ENCODE measurements at regions not wholly inside any gene's neighbourhood (a gene's known extent, or its start where the extent isn't known, plus 50 kb on each side); places are given as distances from the start of the nearest gene placed in this dataset.

DNA sequence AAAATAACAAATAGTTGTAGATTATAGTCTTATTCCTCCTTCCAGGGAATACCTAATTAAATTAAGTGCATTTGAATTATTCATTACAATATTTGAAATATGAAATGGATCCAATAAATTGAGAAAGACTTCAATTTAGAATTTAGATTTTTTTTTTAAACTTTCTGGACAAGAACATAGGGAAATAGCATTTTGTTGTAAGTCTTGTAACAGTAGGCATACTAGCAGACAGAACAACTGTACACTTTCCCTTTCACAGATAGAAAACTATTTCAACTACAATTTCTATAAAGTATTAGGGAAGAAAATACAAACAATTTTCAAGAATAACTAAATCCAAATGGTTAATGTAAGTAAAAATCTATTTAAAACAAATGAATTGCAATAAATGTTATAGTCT lies 577.5 kb downstream of the USP25 start:
- DNase-seq (ENCODE audit: low spot score) = no peak

DNA sequence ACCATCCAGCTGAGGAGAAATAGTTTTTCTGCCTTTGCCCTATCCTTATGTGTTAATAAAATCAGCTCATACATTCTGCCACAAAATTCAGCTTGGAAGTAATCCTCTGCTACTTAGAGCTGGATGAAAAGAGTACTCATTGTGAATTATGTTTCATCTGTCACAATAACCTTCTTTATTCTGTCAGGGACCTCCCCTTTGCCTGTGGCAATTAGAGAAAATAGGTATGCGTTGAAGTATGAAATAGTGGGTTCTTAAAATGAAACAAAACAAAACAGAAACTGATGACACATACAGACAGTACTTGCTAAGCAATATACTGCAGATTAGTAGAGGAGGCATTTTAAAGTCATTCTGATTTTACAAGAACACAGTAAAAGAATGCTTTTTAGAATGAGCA lies 578.5 kb downstream of the USP25 start:
- no peak for DNase-seq (ENCODE audit: low spot score)

DNA sequence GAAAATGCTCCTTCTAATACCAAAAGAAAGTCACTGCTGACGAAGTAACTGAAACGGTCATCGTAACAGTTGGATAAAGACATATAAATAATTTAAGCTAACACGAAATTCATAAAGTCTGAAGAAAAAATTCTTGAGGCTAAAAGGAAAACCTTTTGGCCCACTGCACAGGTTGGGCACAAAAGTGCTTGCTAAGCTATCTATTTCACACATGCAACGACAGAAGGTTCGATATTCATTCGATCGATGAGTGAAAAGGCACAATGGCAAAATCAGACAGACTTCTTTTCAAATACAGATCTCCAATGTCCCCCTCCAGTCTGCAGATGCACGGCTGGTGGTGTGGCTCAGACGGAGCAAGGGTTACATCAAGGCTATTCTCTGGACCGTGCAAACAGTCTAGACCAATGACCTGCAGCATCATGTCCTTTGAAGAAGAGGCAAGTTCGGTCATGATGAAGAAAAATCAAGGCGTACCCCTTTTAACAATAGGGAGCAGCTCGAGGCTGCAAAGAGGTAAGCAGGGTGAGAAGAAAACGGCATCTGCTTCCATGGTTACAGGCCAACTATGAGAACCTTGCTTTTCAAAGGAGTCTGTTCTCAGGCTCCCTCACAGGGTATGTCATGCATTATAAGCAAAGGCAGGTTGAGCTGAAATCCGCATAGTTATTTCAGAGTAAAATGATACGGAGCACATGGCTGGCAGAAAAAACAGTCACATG lies 579.6 kb downstream of the USP25 start:
- DNase-seq (ENCODE audit: low spot score) = no peak

DNA sequence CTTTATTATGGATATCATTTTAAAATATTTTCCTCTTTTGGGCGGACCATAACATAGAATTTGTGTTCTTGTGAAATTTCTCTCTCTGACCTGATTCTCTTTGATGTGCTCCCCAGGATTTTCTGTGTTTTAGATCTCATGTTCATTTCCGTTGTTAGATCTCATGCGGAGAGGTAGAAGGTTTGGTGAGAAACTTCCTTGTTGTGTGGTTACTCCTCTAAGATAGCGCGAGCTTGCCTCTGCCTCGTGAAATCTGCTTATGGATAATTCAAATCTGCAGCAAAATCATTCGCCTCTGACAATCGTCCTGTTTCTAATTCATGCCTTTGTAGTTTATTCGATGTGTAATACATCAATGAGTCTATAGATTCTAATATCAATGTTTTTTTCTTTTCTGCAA lies 580.4 kb downstream of the USP25 start:
- no peak for DNase-seq (ENCODE audit: low spot score)

DNA sequence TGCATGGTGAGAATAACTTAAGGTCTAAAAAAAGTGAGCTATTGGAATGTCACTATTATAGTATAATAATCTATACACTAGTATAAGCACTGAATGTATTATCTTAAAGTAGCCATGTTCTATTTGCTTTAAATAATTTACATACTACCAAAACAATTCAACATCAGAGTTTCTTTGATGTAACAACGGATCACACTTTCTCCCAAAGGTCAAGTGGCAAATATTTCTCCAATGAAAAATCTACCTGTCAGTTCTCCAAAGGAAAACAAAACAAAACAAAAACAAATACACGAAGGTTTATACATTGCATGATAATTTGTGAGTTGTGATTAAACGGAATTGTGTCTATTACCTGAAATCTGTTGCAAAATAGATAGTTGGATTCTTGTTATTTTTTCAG lies 581.4 kb downstream of the USP25 start:
- no peak for DNase-seq (ENCODE audit: low spot score)

DNA sequence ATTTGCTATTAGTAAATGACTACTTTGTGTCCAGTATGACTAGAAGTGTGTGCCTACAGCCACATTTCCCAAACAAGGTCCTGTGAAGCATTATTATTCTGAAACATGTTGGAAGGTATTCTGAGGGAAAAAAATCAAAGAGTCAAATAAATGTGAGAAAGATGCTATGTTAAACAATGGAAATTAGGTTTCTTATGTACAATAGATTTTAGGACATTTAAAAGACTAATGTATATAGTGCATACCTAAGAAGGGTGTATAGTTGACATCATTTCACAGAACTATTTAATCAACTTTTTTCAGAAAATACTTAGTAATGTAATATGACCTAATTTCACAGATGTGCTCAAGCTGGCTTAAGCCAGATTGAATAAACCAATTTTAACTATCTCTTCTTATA lies 582.5 kb downstream of the USP25 start:
- DNase-seq (ENCODE audit: low spot score) = no peak

DNA sequence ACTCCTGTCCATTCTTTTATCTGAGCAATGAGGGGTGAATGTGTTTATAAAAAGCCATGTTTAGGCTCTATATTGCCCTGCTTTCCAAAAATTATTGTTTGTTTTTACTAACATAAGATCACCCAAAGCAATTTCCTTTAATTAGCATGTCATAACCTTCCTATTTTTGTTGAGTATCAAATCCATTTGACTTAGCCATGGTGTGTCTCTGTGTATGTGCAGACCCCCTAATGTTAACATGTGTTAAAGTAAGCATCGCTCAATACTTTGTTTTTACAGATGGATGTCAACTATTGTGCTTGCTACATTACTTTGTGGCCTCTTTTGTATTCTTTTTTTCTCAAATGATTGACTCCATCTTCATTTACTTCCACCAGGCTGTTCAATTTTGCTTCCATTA lies 585.4 kb downstream of the USP25 start:
- no peak for DNase-seq (ENCODE audit: low spot score)

DNA sequence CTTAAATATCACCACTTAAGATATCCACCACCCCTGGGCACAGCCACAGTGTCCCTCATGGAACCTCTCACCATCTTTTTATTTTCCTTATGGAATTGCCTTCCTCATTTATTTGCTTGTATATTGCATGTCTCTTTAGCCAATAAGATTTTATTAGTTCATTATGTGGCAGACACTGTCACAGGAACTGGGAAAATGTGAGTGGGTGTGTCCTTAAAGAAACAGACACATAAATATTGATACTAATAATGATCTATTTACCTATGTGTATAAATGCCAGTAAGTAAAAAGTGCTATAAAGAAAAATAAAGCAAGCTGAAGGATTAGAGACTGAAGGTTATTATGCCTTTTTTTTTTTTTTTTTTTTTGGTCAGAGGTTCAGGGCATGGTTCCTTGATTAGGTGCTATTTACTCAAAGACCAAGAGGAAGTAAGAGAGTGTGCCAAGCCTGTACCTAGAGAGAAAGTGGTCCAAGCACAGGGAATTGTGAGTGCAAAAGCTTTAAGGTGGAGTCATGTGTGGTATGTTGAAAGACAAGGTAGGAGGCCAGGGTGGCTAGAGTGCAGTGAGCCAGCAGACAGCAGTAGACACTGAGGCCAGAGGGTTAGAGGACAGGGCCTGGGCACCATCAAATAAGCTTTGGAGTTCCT lies 589.0 kb downstream of the USP25 start:
- DNase-seq (ENCODE audit: low spot score) = no peak

DNA sequence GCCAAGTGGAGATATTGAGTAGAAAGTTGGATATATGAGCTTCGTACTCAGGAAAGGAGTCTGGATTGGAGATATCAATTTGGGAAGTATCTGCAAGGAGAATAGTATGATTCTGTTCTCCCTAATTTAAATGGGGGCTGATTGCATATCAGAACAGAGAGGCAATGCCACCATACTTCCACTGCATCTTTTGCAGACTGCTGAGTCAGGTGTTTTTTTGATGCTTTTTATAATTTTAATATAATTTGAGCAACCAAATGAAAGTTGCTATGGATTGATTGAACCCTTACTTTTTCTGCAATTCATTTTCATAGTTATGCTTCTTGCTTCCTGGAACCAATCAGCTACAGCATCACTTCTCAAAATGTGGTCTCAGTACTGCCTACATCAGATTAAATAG lies 590.3 kb downstream of the USP25 start:
- no peak for DNase-seq (ENCODE audit: low spot score)

DNA sequence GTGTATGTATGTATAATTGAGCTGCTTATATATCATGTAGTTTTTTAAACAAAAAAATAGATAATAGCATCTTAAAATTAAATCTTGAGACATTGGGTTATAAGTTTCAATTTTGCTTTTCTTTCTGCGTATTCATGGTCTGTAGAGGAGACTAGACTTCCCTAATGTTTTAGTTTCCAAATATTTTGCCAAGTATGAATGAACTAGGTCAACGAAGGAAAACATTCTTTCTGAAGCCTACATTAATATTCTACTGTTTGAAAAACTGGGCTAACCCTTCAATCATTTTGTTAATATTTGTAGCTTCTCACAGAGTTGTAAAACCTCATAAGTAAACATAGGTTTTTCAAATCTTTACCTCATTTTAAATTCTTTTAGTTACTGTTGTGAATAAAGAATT lies 592.7 kb downstream of the USP25 start:
- DNase-seq (ENCODE audit: low spot score) = no peak

DNA sequence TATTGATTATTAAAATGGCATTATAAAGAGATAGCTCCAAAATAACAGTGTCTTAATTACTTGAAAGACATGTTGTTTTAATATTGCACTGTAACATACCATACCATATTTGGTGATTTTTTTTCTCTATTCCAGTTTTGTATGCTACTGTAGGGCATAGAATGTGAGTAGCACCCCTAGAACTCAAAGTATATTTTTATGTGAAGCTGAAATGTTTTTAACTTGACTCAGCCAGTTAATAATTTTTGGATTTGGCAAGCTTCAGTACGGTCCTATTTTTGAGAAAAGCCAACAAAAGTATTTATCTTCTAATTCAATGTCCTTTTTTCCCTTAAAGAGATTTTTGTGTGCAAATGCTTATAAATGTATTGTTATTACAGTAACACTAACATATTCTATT lies 593.8 kb downstream of the USP25 start:
- no peak for DNase-seq (ENCODE audit: low spot score)

DNA sequence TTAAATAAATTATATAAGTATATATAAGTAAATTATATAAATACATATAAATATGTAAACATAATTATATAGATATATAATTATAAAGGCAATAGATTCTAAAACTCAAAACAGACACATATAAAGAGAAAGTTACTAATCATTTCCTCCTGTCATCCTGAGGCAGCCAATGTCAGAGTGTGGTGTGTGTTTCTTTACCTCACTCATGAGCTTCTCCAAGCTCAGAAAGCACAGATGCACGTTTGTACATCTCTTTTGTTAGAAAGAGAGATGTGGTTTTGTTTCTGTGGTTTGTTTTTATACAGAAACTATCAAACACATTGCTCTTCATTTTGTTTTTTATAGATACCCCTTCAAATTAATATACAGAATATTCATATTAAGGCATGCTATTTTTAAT lies 594.8 kb downstream of the USP25 start:
- no peak for DNase-seq (ENCODE audit: low spot score)

DNA sequence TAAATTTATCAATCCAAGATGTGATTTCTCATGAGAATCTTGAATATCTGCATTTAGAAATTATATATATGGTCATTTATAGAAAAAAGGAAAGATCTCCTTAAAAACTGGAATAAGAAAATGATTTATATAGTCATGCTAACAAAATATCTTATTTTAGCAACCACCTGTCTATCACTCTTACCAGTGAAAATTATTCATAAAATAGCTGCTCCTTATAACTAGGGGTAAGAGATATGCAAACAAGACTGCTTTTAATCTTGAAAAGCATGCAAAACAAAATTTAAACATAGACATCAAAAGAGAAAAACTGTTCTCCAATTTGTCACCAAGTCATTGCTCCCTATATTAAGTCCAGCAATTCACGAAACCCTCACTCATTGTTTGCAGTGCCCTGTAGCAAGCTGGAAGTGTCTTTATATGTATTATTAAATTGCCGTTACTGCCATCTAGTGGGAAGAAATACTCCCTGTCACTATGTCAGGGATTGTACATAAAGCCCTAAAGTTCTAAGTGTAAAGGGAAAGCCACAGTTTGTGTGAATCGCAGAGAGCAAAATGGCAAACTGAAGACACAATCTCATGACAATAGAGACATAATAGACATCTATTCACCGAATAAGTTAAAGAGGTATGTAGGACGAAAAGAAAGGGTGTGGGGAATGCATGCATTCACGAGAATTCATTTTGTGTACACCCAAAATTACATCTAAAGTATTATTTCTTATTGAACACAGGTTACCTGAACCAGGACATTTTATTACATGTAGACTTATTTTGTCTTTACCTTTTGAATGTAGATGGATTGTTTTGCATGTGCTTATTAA lies 600.5 kb downstream of the USP25 start:
- DNase-seq (ENCODE audit: low spot score) = peak; percentile 18

DNA sequence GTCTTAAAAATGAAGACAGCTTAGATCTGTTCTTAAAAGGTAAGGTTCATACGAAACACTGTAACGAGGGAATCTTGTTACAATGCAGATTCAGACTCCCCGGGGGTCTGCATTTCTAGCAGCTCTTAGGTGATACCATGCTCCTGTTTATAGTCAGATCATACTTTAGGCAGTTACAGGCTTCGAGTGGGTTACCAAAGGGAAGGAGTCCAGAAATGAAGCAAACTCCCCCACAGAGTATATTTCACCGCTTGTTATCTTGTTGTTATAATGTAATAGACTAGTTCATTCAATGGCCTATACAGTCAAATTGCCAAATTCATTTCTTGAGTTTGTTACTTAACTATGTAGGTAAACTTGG lies 601.1 kb downstream of the USP25 start:
- no peak for DNase-seq (ENCODE audit: low spot score)

DNA sequence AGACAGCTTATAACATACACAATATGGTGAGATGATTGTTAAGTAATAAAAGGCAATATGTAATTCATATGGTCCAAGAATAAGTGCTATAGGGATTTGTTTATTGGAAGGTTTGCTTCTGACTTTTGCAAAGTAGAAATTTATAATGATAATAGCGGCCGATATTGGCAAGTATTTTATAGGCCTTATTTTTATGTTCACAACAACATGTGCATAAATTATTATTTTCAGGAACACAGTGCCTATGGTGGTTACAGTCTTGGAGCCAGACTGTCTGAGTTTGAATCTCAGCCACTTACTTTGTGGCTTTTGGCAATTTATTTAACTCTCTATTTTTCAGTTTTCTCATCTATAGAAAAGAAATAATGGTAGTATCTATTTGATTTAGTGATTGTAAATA lies 607.5 kb downstream of the USP25 start:
- no peak for DNase-seq (ENCODE audit: low spot score)

DNA sequence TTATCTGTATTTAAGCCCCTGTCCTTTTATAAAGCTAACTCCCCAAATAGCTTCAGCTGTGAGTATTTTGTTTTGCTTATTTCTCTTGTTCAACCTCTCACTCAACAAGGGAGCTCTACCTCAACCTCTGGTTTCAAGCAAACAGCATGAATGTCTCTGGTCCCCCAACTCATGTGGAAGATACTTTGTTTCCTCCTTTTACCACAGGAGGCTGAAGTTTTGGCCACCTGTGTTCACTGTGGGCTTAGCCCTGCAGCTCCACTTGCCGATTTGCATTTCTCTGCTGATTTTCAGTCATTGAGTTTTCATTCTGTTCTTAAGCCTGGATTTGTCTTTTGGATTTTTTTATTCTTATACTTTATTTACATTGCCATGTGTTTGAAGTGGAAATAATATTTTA lies 613.1 kb downstream of the USP25 start:
- DNase-seq (ENCODE audit: low spot score) = no peak

DNA sequence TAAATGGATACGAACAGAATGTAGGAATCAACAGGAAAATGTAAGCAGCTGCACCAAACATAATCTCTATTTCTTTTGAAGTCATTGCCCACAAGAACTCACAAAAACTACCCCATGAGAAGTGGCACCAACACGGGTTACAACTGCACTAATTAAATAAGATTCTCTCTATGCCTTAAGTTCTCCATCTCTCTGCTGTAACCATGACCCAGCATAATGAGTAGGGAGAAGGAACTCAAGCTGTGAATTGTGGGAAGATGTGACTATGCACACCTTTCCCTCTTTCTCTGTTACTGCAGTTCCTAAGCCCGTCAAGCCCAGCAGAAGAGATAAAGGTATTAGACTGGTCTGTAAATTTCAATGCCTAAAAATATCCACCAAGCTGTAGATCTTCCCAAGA lies 614.0 kb downstream of the USP25 start:
- no peak for DNase-seq (ENCODE audit: low spot score)

DNA sequence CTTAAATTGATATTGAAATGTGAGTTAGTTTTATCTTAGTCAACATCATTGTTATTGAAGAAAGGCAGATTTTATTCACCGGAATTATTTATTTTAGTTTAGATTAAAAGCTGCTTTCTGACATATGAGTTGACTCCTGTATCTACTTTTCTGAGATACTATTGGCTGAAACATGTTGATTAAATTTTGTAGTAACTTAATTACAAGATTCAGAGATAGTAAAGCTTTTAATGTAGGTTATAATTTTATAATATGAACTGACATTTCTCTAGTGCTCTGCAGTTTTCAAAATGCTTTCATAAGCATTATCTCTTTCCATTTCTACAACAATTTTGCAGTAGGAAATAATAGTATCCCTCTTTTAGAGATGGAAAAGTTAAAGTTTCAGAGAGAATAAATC lies 616.0 kb downstream of the USP25 start:
- DNase-seq (ENCODE audit: low spot score) = no peak

DNA sequence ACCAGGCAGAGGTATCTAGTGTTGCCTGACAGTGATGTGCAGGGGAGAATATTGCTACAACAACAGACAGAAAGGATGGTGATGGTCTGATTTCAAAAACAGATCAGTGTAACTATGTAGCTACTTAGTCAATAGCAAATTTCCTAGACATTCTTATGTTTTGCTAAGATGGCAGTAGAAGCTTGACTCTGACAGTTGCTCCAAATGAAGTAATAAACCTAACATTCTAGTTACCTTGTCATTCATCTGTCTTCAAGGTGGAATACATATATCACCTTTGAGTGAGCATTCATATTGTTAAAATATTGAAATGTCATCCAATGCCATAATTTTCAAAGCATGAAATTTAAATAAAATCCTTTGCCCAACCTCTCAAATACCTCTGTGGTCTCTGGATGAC lies 617.4 kb downstream of the USP25 start:
- no peak for DNase-seq (ENCODE audit: low spot score)

DNA sequence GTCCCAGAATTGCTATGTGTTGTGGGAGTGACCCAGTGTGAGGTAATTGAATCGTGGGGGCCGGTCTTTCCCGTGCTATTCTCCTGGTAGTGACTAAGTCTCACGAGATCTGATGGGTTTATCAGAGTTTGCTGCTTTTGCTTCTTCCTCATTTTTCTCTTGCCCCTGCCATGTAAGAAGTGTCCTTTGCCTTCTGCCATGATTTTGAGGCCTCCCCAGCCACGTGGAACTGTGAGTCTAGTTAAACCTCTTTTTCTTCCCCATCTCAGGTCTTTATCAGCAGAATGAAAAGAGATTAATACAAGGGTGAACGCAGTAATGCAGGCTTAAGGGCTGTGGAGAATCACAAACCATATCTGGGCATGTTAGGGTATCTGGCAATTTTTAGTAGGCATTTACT lies 624.0 kb downstream of the USP25 start:
- DNase-seq (ENCODE audit: low spot score) = no peak

DNA sequence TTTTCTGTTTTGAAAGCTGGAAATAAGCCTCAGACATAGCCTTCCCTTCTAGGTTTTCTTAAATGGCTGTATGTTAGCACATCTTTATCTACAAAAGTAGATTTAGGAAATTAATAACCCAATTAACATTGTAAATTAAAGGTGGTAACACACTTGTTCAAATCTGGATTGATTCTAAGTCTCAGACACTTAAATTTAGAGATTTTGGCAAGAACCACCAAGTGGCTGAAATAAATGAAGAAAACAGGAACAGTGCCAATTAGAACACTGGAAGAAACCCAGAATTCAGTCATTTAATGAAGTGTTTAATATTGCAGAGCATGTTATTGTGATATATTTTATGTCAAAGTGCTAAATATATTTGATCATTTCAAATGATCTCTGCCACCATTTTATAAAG lies 628.2 kb downstream of the USP25 start:
- no peak for DNase-seq (ENCODE audit: low spot score)

DNA sequence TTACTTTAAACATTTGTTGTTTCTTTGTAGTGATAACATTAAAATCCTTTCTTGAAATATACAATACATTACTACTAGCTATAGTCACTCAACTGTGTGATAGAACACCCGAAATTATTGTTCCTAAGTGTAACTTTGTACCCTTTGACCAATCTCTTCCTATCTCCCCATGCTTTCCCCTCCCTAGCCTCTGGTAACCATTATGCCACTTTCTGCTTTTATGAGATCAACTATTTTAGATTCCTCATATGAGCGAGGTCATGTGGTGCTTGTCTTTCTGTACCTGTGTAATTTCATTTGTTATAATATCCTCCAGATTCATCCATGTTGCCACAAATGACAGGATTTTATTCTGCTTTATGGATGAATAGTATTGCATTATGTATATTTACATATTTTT lies 629.0 kb downstream of the USP25 start:
- no peak for DNase-seq (ENCODE audit: low spot score)

DNA sequence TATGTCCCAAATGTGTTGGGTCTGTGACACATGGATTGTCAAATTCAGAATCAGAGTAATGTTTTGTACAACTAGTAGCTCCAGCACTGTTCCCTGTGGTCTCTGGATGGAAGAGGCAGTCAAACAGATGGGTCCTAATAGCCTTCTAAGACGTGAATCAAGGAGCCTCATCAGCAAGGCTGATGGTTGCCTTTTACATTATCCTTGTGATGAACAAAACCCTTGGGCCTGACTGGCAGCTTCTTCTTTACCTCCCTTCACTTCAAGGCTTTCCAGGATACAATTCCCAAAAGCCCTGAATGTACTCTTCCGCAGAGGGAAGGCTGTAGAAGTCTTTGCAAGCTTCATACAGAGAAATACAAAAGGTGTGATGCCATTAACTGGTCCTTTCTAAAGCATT lies 633.3 kb downstream of the USP25 start:
- DNase-seq (ENCODE audit: low spot score) = no peak

Measured in AG08396 (cell line).